ENCODE measurements at regions not wholly inside any gene's neighbourhood (a gene's known extent, or its start where the extent isn't known, plus 50 kb on each side); places are given as distances from the start of the nearest gene placed in this dataset.

- Mint-ChIP-seq H3K27ac (no peak overlapping the region), H3K9me3 (peaks cover 0 to 3% (median 0%) of the 10 kb centered on the region in 9 donors), H3K27me3 (peaks cover 0 to 17% (median 0%) of the 10 kb centered on the region in 5 donors), H3K4me1 (no peaks in the 10 kb centered on the region), H3K4me3 (no peak overlapping the region), H3K36me3 (no peaks in the 10 kb centered on the region)
- POLR2A ChIA-PET, result no interaction called here
- ATAC-seq (no peak), DNase-seq (no peak)
Observed at GRCh38 chr6:54017877-54018276, 93.4 kb upstream of the MLIP start.

GRCh38 chr6:54018722-54019121, 92.5 kb upstream of the MLIP start:
- peaks cover 0 to 8% (median 0%) of the 10 kb centered on the region in 5 donors for H3K27me3 Mint-ChIP-seq
- ATAC-seq (no peak), DNase-seq (no peak)
- H3K36me3 Mint-ChIP-seq, result no peaks in the 10 kb centered on the region
- H3K9me3 Mint-ChIP-seq, result peaks cover 0 to 3% (median 0%) of the 10 kb centered on the region in 9 donors
- no peak overlapping the region for H3K27ac Mint-ChIP-seq
- H3K4me1 Mint-ChIP-seq, result no peaks in the 10 kb centered on the region
- H3K4me3 Mint-ChIP-seq, result no peak overlapping the region
- POLR2A ChIA-PET, result no interaction called here

GRCh38 chr6:54019860-54020259, 91.4 kb upstream of the MLIP start:
- ATAC-seq (no peak), DNase-seq (no peak)
- H3K9me3 Mint-ChIP-seq, result peaks cover 0 to 3% (median 0%) of the 10 kb centered on the region in 9 donors
- H3K36me3 Mint-ChIP-seq, result no peaks in the 10 kb centered on the region
- no peak overlapping the region for H3K27ac Mint-ChIP-seq
- no peaks in the 10 kb centered on the region for H3K4me1 Mint-ChIP-seq
- POLR2A ChIA-PET, result no interaction called here
- no peak overlapping the region for H3K4me3 Mint-ChIP-seq
- no peaks in the 10 kb centered on the region for H3K27me3 Mint-ChIP-seq

- H3K4me1 Mint-ChIP-seq, result no peaks in the 10 kb centered on the region
- POLR2A ChIA-PET, result no interaction called here
- H3K27me3 Mint-ChIP-seq, result peaks cover 0 to under 1% (median 0%) of the 10 kb centered on the region in 5 donors
- H3K4me3 Mint-ChIP-seq, result no peak overlapping the region
- H3K36me3 Mint-ChIP-seq, result no peaks in the 10 kb centered on the region
- no peaks in the 10 kb centered on the region for H3K9me3 Mint-ChIP-seq
- no peak overlapping the region for H3K27ac Mint-ChIP-seq
- DNase-seq (no peak), ATAC-seq (no peak)
Observed at GRCh38 chr6:54020334-54020733, 90.9 kb upstream of the MLIP start.

- Mint-ChIP-seq H3K36me3 (no peaks in the 10 kb centered on the region), H3K4me1 (no peaks in the 10 kb centered on the region), H3K27me3 (peaks cover 0 to 7% (median 0%) of the 10 kb centered on the region in 5 donors), H3K4me3 (no peak overlapping the region), H3K9me3 (no peaks in the 10 kb centered on the region), H3K27ac (no peak overlapping the region)
- DNase-seq (no peak), ATAC-seq (no peak)
- POLR2A ChIA-PET, result no interaction called here
Observed at GRCh38 chr6:54026652-54027400, 84.4 kb upstream of the MLIP start.

- DNase-seq (no peak), ATAC-seq (no peak)
- POLR2A ChIA-PET, result no interaction called here
- no peaks in the 10 kb centered on the region for H3K36me3 Mint-ChIP-seq
- H3K4me1 Mint-ChIP-seq, result no peaks in the 10 kb centered on the region
- H3K9me3 Mint-ChIP-seq, result no peaks in the 10 kb centered on the region
- H3K27ac Mint-ChIP-seq, result no peak overlapping the region
- H3K27me3 Mint-ChIP-seq, result peaks cover 0 to 7% (median 0%) of the 10 kb centered on the region in 5 donors
- no peak overlapping the region for H3K4me3 Mint-ChIP-seq
Observed at GRCh38 chr6:54028170-54028569, 83.1 kb upstream of the MLIP start.

- POLR2A ChIA-PET, result no interaction called here
- Mint-ChIP-seq H3K4me3 (no peak overlapping the region), H3K27ac (no peak overlapping the region), H3K27me3 (peaks cover 0 to 7% (median 0%) of the 10 kb centered on the region in 5 donors), H3K9me3 (no peaks in the 10 kb centered on the region), H3K36me3 (no peaks in the 10 kb centered on the region), H3K4me1 (no peaks in the 10 kb centered on the region)
- ATAC-seq (no peak), DNase-seq (no peak)
Observed at GRCh38 chr6:54029187-54029586, 82.1 kb upstream of the MLIP start.

- Mint-ChIP-seq H3K36me3 (no peaks in the 10 kb centered on the region), H3K9me3 (no peaks in the 10 kb centered on the region), H3K27ac (no peak overlapping the region), H3K27me3 (peaks cover 0 to 4% (median 1%) of the 10 kb centered on the region in 5 donors), H3K4me1 (no peaks in the 10 kb centered on the region), H3K4me3 (no peak overlapping the region)
- no peak for ATAC-seq
- POLR2A ChIA-PET, result no interaction called here
- DNase-seq, result no peak
Observed at GRCh38 chr6:54031169-54031568, 80.1 kb upstream of the MLIP start.

- no peaks in the 10 kb centered on the region for H3K36me3 Mint-ChIP-seq
- ATAC-seq (no peak), DNase-seq (no peak)
- no peak overlapping the region for H3K27ac Mint-ChIP-seq
- H3K4me1 Mint-ChIP-seq, result no peaks in the 10 kb centered on the region
- H3K4me3 Mint-ChIP-seq, result no peak overlapping the region
- POLR2A ChIA-PET, result no interaction called here
- peaks cover 0 to 9% (median 6%) of the 10 kb centered on the region in 5 donors for H3K27me3 Mint-ChIP-seq
- no peaks in the 10 kb centered on the region for H3K9me3 Mint-ChIP-seq
Observed at GRCh38 chr6:54037277-54037779, 73.9 kb upstream of the MLIP start.

- no peak for DNase-seq
- H3K27me3 Mint-ChIP-seq, result peaks cover 0 to 17% (median 5%) of the 10 kb centered on the region in 5 donors
- POLR2A ChIA-PET, result no interaction called here
- no peak for ATAC-seq
- peaks cover 0 to 2% (median 0%) of the 10 kb centered on the region in 9 donors for H3K9me3 Mint-ChIP-seq
- H3K27ac Mint-ChIP-seq, result no peak overlapping the region
- no peaks in the 10 kb centered on the region for H3K4me1 Mint-ChIP-seq
- no peaks in the 10 kb centered on the region for H3K36me3 Mint-ChIP-seq
- no peak overlapping the region for H3K4me3 Mint-ChIP-seq
Observed at GRCh38 chr6:54040545-54040944, 70.7 kb upstream of the MLIP start.

- POLR2A ChIA-PET, result no interaction called here
- H3K4me1 Mint-ChIP-seq, result no peaks in the 10 kb centered on the region
- H3K9me3 Mint-ChIP-seq, result peaks cover 0 to 2% (median 0%) of the 10 kb centered on the region in 9 donors
- H3K27me3 Mint-ChIP-seq, result peaks cover 0 to 17% (median 5%) of the 10 kb centered on the region in 5 donors
- ATAC-seq, result no peak
- H3K4me3 Mint-ChIP-seq, result no peak overlapping the region
- no peak overlapping the region for H3K27ac Mint-ChIP-seq
- no peaks in the 10 kb centered on the region for H3K36me3 Mint-ChIP-seq
- no peak for DNase-seq
Observed at GRCh38 chr6:54041239-54041638, 70.0 kb upstream of the MLIP start.

GRCh38 chr6:54043360-54043759, 67.9 kb upstream of the MLIP start:
- H3K4me1 Mint-ChIP-seq, result no peaks in the 10 kb centered on the region
- ATAC-seq (no peak), DNase-seq (no peak)
- H3K9me3 Mint-ChIP-seq, result peaks cover 0 to 2% (median 0%) of the 10 kb centered on the region in 9 donors
- no peak overlapping the region for H3K4me3 Mint-ChIP-seq
- POLR2A ChIA-PET, result no interaction called here
- H3K27me3 Mint-ChIP-seq, result peaks cover 0 to 12% (median 1%) of the 10 kb centered on the region in 5 donors
- H3K27ac Mint-ChIP-seq, result no peak overlapping the region
- H3K36me3 Mint-ChIP-seq, result no peaks in the 10 kb centered on the region

GRCh38 chr6:54044059-54044458, 67.2 kb upstream of the MLIP start:
- Mint-ChIP-seq H3K36me3 (no peaks in the 10 kb centered on the region), H3K9me3 (peaks cover 0 to 2% (median 0%) of the 10 kb centered on the region in 9 donors), H3K4me3 (no peak overlapping the region), H3K27me3 (peaks cover 0 to 12% (median 1%) of the 10 kb centered on the region in 5 donors), H3K27ac (no peak overlapping the region), H3K4me1 (no peaks in the 10 kb centered on the region)
- ATAC-seq (no peak), DNase-seq (no peak)
- POLR2A ChIA-PET, result no interaction called here

GRCh38 chr6:54048782-54049181, 62.5 kb upstream of the MLIP start:
- no peaks in the 10 kb centered on the region for H3K4me1 Mint-ChIP-seq
- POLR2A ChIA-PET, result no interaction called here
- no peak for ATAC-seq

More at GRCh38 chr6:54048782-54049181, 62.5 kb upstream of the MLIP start:
- Mint-ChIP-seq H3K27ac (no peak overlapping the region), H3K27me3 (peaks cover 0 to 4% (median 1%) of the 10 kb centered on the region in 5 donors), H3K36me3 (no peaks in the 10 kb centered on the region), H3K9me3 (no peaks in the 10 kb centered on the region), H3K4me3 (no peak overlapping the region)
- DNase-seq, result no peak
